HCT116 (cell line): ENCODE measurements at regions not wholly inside any gene's neighbourhood (a gene's known extent, or its start where the extent isn't known, plus 50 kb on each side); places are given as distances from the start of the nearest gene placed in this dataset.

ENCODE experiments used
- ATAC-seq: fragments of 200-7000 bp; cut with Tn5 transposase; 2 replicates; pipeline ENCODE4 v1.9.1; 2020; ENCODE audit warnings: mild to moderate bottlenecking, moderate library complexity
- BruUV-seq: library from RNA; stranded (reverse); fragments of 400-500 nt; replicated peaks from 2 replicates; lab custom pipeline; 2021; lab: Mats Ljungman, UMichigan
- CTCF ChIA-PET: fragments of 300-600 bp; sonication (Branson Sonifier 250); formaldehyde crosslinking; loops from one replicate; lab custom pipeline; 2021; ENCODE audit warnings: antibody characterized with exemption; lab: Charles Lee
- POLR2A ChIA-PET: fragments of 300-600, 350-600 bp; sonication (Branson Sonifier 250); formaldehyde crosslinking; loops from one replicate; lab custom pipeline; 2021; ENCODE audit warnings: antibody characterized with exemption; lab: Charles Lee
- RAD21 ChIA-PET, 2 experiments: fragments of 300-600 bp; sonication (Branson Sonifier 250); formaldehyde crosslinking; loops; one replicate each; lab custom pipeline; 2023; ENCODE audit warnings: low total read pairs in 2 of 2; ENCODE audit not compliant: uncharacterized antibody in 2 of 2, unreplicated experiment in 2 of 2, low non-redundant PET in 1 of 2; lab: Charles Lee
- DNase-seq: peaks from one replicate; pipeline ENCODE4 v3.0.0-alpha.2; 2010; ENCODE audit warnings: low read depth, low spot score
- H2AFZ ChIP-seq: fragments of 200-600 bp; shearing (Covaris generic), sonication (generic); 2 replicates; pipeline ENCODE4 v1.6.1; 2017; ENCODE audit warnings: low read depth, mixed run types, mixed read lengths, antibody characterized with exemption, low read length; ENCODE audit not compliant: poor library complexity, severe bottlenecking
- H3K27ac ChIP-seq: 2 replicates; pipeline ENCODE4 v1.5.1; 2012; ENCODE audit warnings: low read depth, low read length
- H3K27me3 ChIP-seq: fragments of 200-600 bp; sonication (generic); 2 replicates; pipeline ENCODE4 v1.6.1; 2016; ENCODE audit warnings: mixed run types, low read length, mixed read lengths; ENCODE audit not compliant: insufficient read depth
- H3K36me3 ChIP-seq, 2 experiments: fragments of 200-500 bp in 1 of 2; fragments of 200-600 bp in 1 of 2; sonication (Bioruptor generic) in 1 of 2; sonication (generic) in 1 of 2; 2 replicates each; pipeline versions ENCODE4 v1.5.1 to v1.6.1; 2014 to 2016; ENCODE audit warnings: low read length in 2 of 2, inconsistent platforms in 1 of 2, mixed read lengths in 1 of 2, mixed run types in 1 of 2; ENCODE audit not compliant: insufficient read depth in 2 of 2, control insufficient read depth in 1 of 2
- H3K4me1 ChIP-seq, 2 experiments: fragments of 200-600 bp in 1 of 2; sonication (generic) in 1 of 2; 2 replicates each; pipeline versions ENCODE4 v1.5.1 to v1.6.1; 2012 to 2017; ENCODE audit warnings: low read length in 2 of 2, inconsistent platforms in 1 of 2, mild to moderate bottlenecking in 1 of 2, mixed read lengths in 1 of 2, mixed run types in 1 of 2, moderate library complexity in 1 of 2; ENCODE audit not compliant: insufficient read depth in 2 of 2, control insufficient read depth in 1 of 2
- H3K4me2 ChIP-seq: fragments of 200-600 bp; sonication (generic); 2 replicates; pipeline ENCODE4 v1.6.1; 2017; ENCODE audit warnings: mixed run types, low read length, mixed read lengths
- H3K4me3 ChIP-seq, 2 experiments: fragments of 200-600 bp in 1 of 2; sonication (generic) in 1 of 2; replicated peaks in 1 of 2; 2 replicates each; pipeline ENCODE4 v1.5.1; 2011 to 2016; ENCODE audit warnings: low read length in 2 of 2, control low read depth in 1 of 2, low read depth in 1 of 2, mild to moderate bottlenecking in 1 of 2, mixed read lengths in 1 of 2, mixed run types in 1 of 2
- H3K79me2 ChIP-seq: fragments of 200-600 bp; sonication (generic); 2 replicates; pipeline ENCODE4 v1.6.1; 2017; ENCODE audit warnings: mild to moderate bottlenecking, mixed run types, low read length, moderate library complexity, mixed read lengths; ENCODE audit not compliant: insufficient read depth
- H3K9ac ChIP-seq: fragments of 200-600 bp; sonication (generic); 2 replicates; pipeline ENCODE4 v1.6.1; 2016; ENCODE audit warnings: low read length, mixed read lengths
- H3K9me2 ChIP-seq: fragments of 200-600 bp; sonication (generic), shearing (Covaris generic); 2 replicates; pipeline ENCODE4 v1.6.1; 2017; ENCODE audit warnings: mixed run types, mild to moderate bottlenecking, moderate library complexity; ENCODE audit not compliant: insufficient read depth
- H3K9me3 ChIP-seq, 2 experiments: fragments of 200-500 bp in 1 of 2; fragments of 200-600 bp in 1 of 2; sonication (Bioruptor generic) in 1 of 2; sonication (generic) in 1 of 2; 2 replicates each; pipeline ENCODE4 v1.6.1; 2014 to 2017; ENCODE audit warnings: low read length in 2 of 2, mixed read lengths in 2 of 2, inconsistent platforms in 1 of 2, low read depth in 1 of 2, mild to moderate bottlenecking in 1 of 2, mixed run types in 1 of 2, moderate library complexity in 1 of 2; ENCODE audit not compliant: control insufficient read depth in 1 of 2, insufficient read depth in 1 of 2
- H4K20me1 ChIP-seq: fragments of 200-600 bp; sonication (generic), shearing (Covaris generic); 2 replicates; pipeline ENCODE4 v1.6.1; 2017; ENCODE audit warnings: mixed run types, mild to moderate bottlenecking, moderate library complexity; ENCODE audit not compliant: insufficient read depth
- ATF3 ChIP-seq: IDR thresholded peaks from 2 replicates; pipeline ENCODE4 v1.6.1; 2012
- CBX3 ChIP-seq: IDR thresholded peaks from 2 replicates; pipeline ENCODE4 v1.6.1; 2012; ENCODE audit warnings: low read depth
- CTCF ChIP-seq, 3 experiments: fragments of 200-600 bp in 1 of 3; sonication (generic) in 1 of 3; IDR thresholded peaks in 2 of 3; conservative IDR thresholded peaks in 1 of 3; 2 replicates each; pipeline ENCODE4 v1.5.1; 2012 to 2017; ENCODE audit warnings: low read depth in 2 of 3, low read length in 2 of 3, antibody characterized with exemption in 1 of 3, borderline replicate concordance in 1 of 3, control low read depth in 1 of 3, mild to moderate bottlenecking in 1 of 3, mixed read lengths in 1 of 3, mixed run types in 1 of 3, moderate library complexity in 1 of 3; ENCODE audit not compliant: insufficient read depth in 1 of 3
- ELF1 ChIP-seq: IDR thresholded peaks from 2 replicates; pipeline ENCODE4 v1.6.1; 2012; ENCODE audit warnings: low read depth, borderline replicate concordance
- EZH2 ChIP-seq: fragments of 200-600 bp; sonication (generic); IDR thresholded peaks from 2 replicates; pipeline ENCODE4 v1.6.1; 2017; ENCODE audit warnings: antibody characterized with exemption, mixed run types
- EZH2phosphoT487 ChIP-seq: fragments of 200-600 bp; IDR thresholded peaks from 2 replicates; pipeline ENCODE4 v1.6.1; 2018; ENCODE audit warnings: antibody characterized with exemption, borderline replicate concordance
- POLR2A ChIP-seq: IDR thresholded peaks from 2 replicates; pipeline ENCODE4 v1.7.0; 2011; ENCODE audit warnings: borderline replicate concordance; ENCODE audit not compliant: insufficient read depth, insufficient read length; ENCODE audit errors: extremely low read depth
- REST ChIP-seq: IDR thresholded peaks from 2 replicates; pipeline ENCODE4 v1.6.1; 2012; ENCODE audit warnings: low read depth
- SIN3A ChIP-seq: IDR thresholded peaks from 2 replicates; pipeline ENCODE4 v1.6.1; 2012; ENCODE audit warnings: low read depth
- SRF ChIP-seq: IDR thresholded peaks from 2 replicates; pipeline ENCODE4 v1.6.1; 2012; ENCODE audit warnings: low read depth
- YY1 ChIP-seq: IDR thresholded peaks from 2 replicates; pipeline ENCODE4 v1.6.1; 2011; ENCODE audit warnings: low read length, low read depth, moderate library complexity, mild to moderate bottlenecking; ENCODE audit not compliant: insufficient replicate concordance; ENCODE audit errors: extremely low read depth
- ZBTB33 ChIP-seq: IDR thresholded peaks from 2 replicates; pipeline ENCODE4 v1.6.1; 2011; ENCODE audit warnings: mild to moderate bottlenecking, low read length, moderate library complexity; ENCODE audit not compliant: insufficient replicate concordance; ENCODE audit errors: extremely low read depth
- intact Hi-C: fragments of 100-400 bp; cut with micrococcal nuclease; formaldehyde crosslinking; loops from 2 replicates; pipeline ENCODE4 v1.10.0; 2022

- H3K9ac ChIP-seq = no peak overlapping the region
- CTCF ChIA-PET = no interaction called here
- H3K79me2 ChIP-seq = no peaks in the 10 kb centered on the region
- intact Hi-C loops = no loop called here
- RAD21 ChIA-PET = no interaction called here
- H3K4me3 ChIP-seq = no peak overlapping the region
- no TSS peak for BruUV-seq
- H4K20me1 ChIP-seq = no peaks in the 10 kb centered on the region
- TF ChIP-seq POLR2A = no peak
- no peak for TF ChIP-seq ELF1
- TF ChIP-seq EZH2phosphoT487 = no peak
- TF ChIP-seq CTCF (IDR thresholded peaks at IDR 0.05 in 2 of 3, conservative IDR thresholded peaks at IDR 0.05 in 1 of 3; ENCODE audit: borderline replicate concordance in 1 of 3, insufficient read depth in 1 of 3, low read depth in 2 of 3, low read length in 2 of 3) = no peak
- TF ChIP-seq EZH2 = no peak
- TF ChIP-seq ZBTB33 = no peak
- no peak for TF ChIP-seq SRF
- no peak for TF ChIP-seq CBX3
- TF ChIP-seq YY1 = no peak
- no peak for TF ChIP-seq ATF3
- TF ChIP-seq REST = no peak
- TF ChIP-seq SIN3A = no peak
- TF ChIP-seq, all 23 proteins: peak for 0
- H3K27ac ChIP-seq = no peak overlapping the region
- no peak for DNase-seq
- H3K9me3 ChIP-seq = no peaks in the 10 kb centered on the region
- peaks cover 47% of the 10 kb centered on the region for H3K27me3 ChIP-seq
- no peaks in the 10 kb centered on the region for H3K4me1 ChIP-seq
- POLR2A ChIA-PET = no interaction called here
- H2AFZ ChIP-seq = no peak overlapping the region
- no peaks in the 10 kb centered on the region for H3K36me3 ChIP-seq
- no peak for ATAC-seq
- no peak overlapping the region for H3K4me2 ChIP-seq
- no peaks in the 10 kb centered on the region for H3K9me2 ChIP-seq
Observed at GRCh38 chr2:121869873-121870272, 114.4 kb downstream of the TSN start.
